ENCODE measurements at regions not wholly inside any gene's neighbourhood (a gene's known extent, or its start where the extent isn't known, plus 50 kb on each side); places are given as distances from the start of the nearest gene placed in this dataset.

DNA sequence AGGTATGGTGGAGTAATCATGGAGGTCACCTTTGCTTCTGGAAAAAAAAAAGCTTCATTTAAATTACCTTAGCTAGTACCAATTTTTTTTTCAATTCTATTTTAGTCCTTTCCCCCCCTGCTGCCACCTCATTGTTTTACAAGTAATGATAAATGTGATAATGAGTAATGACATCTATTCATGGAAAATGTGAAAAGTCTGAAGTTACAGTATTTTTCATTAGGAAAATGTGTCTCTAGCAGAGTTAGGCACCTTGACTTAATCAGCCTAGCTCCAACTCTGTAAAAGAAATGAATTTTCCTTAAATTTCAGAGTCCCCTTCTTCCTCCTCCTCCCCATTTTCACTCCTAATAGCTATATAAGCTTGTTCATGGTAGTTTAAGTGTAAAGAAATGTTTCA, 204.9 kb upstream of the USP25 start:
- in situ Hi-C loops (cut with MboI; ENCODE audit: low pct_unique_long_range_greater_than_20kb, low sequenced_read_pairs, unreplicated experiment), result loop anchor here (25.0 kb wide), 1 partner anchor 112 kb away; no protein-coding TSS in a partner anchor
- DNase-seq (ENCODE audit: low spot score), result no peak
- TF ChIP-seq CTCF (IDR thresholded peaks at IDR 0.05; ENCODE audit: extremely low read depth, insufficient read depth, missing control alignments), result no peak

DNA sequence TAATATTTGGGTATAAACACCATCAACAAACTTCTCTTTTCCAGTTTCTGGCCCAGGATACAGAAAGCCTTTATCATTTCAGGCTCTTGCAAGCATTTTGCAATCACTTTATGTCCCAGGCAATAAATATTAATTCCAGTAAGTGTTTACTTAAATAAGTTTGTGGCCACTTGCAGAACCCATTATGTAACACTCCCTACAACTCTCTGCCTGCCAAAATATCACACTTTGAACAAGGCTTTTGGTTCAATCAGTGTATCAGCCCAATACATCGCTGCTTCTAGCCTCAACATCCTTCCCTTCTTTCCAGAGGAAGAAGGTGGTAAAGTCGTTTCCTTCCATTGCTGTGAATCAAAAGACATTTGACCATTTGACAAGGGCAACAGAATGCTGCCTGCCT, 203.0 kb upstream of the USP25 start:
- DNase-seq (ENCODE audit: low spot score), result no peak
- in situ Hi-C loops (cut with MboI; ENCODE audit: low pct_unique_long_range_greater_than_20kb, low sequenced_read_pairs, unreplicated experiment), result loop anchor here (25.0 kb wide), 1 partner anchor 111 kb away; no protein-coding TSS in a partner anchor
- no peak for TF ChIP-seq CTCF (IDR thresholded peaks at IDR 0.05; ENCODE audit: extremely low read depth, insufficient read depth, missing control alignments)

DNA sequence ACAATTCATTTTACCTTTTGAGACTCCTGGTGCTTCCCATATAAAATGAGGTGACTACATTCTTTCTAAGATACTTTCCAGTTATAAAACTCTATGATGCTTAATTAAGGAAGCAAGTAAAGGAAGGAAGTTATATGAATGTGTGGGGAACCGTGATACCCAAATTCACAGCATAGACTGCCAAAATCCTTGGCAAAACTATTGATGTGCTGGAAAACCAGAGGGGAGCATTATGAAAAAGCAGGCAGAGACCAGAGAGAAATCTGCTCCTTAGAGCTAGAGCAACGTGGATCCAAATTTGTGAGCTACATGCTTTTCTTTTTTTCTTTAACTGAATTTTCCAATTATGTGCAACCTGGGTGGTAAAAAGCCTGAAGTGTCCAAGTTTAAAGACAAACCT, 201.4 kb upstream of the USP25 start:
- in situ Hi-C loops (cut with MboI; ENCODE audit: low pct_unique_long_range_greater_than_20kb, low sequenced_read_pairs, unreplicated experiment), result loop anchor here (25.0 kb wide), 1 partner anchor 109 kb away; no protein-coding TSS in a partner anchor
- TF ChIP-seq CTCF (IDR thresholded peaks at IDR 0.05; ENCODE audit: extremely low read depth, insufficient read depth, missing control alignments), result no peak
- no peak for DNase-seq (ENCODE audit: low spot score)

DNA sequence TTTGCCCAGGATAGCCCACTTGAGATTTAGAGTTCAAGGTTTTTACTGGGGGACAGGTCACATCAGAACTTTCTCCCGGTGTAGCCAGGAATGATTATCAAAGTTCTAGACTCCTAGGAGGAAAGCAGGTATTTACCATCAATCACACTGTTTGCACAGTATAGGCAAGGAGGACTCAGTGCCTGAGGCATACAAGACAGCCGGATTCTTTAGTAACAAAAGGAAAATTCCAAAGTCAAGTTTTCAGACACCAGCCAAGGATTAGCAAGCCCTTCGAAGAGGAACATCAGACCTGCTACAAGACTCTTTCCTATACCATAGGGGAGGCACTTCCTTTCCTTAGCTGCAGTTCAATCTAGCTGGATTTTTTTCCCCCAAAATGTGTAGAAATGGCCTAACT, 197.8 kb upstream of the USP25 start:
- in situ Hi-C loops (cut with MboI; ENCODE audit: low pct_unique_long_range_greater_than_20kb, low sequenced_read_pairs, unreplicated experiment), result loop anchor here (25.0 kb wide), 1 partner anchor 105 kb away; no protein-coding TSS in a partner anchor
- DNase-seq (ENCODE audit: low spot score), result no peak
- TF ChIP-seq CTCF (IDR thresholded peaks at IDR 0.05; ENCODE audit: extremely low read depth, insufficient read depth, missing control alignments), result no peak

GRCh38 chr21:15533618-15534017, 196.2 kb upstream of the USP25 start:
- in situ Hi-C loops (cut with MboI; ENCODE audit: low pct_unique_long_range_greater_than_20kb, low sequenced_read_pairs, unreplicated experiment), result loop anchor here (25.0 kb wide), 1 partner anchor 104 kb away; no protein-coding TSS in a partner anchor
- no peak for TF ChIP-seq CTCF (IDR thresholded peaks at IDR 0.05; ENCODE audit: extremely low read depth, insufficient read depth, missing control alignments)
- DNase-seq (ENCODE audit: low spot score), result no peak

DNA sequence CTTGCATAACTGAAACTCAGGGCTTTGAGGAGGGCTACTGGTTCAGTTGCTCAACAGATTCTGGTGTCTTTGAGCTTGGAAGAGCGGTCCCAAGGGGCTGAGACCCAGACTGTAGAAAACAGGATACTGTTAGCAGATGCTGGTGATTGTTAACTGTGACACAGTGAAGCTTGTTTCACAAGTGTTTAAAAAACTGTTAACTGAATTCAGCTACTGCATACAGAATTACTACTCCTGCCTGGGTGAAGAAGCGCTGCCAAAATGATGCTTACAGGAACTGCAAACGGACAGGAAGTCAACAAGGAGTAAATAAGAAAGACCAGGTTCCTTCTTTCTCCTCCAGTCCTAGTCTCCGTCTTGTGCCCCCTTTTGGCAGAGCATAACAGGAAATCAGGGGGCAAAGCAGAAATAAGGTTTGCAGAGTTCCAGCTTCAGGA, 195.3 kb upstream of the USP25 start:
- no peak for TF ChIP-seq CTCF (IDR thresholded peaks at IDR 0.05; ENCODE audit: extremely low read depth, insufficient read depth, missing control alignments)
- in situ Hi-C loops (cut with MboI; ENCODE audit: low pct_unique_long_range_greater_than_20kb, low sequenced_read_pairs, unreplicated experiment), result loop anchor here (25.0 kb wide), 1 partner anchor 103 kb away; no protein-coding TSS in a partner anchor
- no peak for DNase-seq (ENCODE audit: low spot score)
